A673 (cell line): ENCODE measurements at regions not wholly inside any gene's neighbourhood (a gene's known extent, or its start where the extent isn't known, plus 50 kb on each side); places are given as distances from the start of the nearest gene placed in this dataset.

Source experiments
- EZH2 ChIP-seq: fragments of 200-600 bp; sonication (generic); IDR thresholded peaks from 2 replicates; pipeline ENCODE4 v1.6.1; 2017; ENCODE audit warnings: borderline replicate concordance, low read depth, mild to moderate bottlenecking, mixed read lengths, antibody characterized with exemption, low read length; ENCODE audit not compliant: poor library complexity, severe bottlenecking
- TF ChIP-seq, protein P1 (sequence below): fragments of 300-800, 200-600 bp; sonication (generic); conservative IDR thresholded peaks from 2 replicates; pipeline ENCODE4 v1.5.1; 2017; ENCODE audit warnings: low read depth, mild to moderate bottlenecking, antibody characterized with exemption, low read length, moderate library complexity, mixed read lengths

- TF ChIP-seq, protein P1, sequence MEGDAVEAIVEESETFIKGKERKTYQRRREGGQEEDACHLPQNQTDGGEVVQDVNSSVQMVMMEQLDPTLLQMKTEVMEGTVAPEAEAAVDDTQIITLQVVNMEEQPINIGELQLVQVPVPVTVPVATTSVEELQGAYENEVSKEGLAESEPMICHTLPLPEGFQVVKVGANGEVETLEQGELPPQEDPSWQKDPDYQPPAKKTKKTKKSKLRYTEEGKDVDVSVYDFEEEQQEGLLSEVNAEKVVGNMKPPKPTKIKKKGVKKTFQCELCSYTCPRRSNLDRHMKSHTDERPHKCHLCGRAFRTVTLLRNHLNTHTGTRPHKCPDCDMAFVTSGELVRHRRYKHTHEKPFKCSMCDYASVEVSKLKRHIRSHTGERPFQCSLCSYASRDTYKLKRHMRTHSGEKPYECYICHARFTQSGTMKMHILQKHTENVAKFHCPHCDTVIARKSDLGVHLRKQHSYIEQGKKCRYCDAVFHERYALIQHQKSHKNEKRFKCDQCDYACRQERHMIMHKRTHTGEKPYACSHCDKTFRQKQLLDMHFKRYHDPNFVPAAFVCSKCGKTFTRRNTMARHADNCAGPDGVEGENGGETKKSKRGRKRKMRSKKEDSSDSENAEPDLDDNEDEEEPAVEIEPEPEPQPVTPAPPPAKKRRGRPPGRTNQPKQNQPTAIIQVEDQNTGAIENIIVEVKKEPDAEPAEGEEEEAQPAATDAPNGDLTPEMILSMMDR: peak; percentile 44; the same call in 1 of the 2 replicates
- TF ChIP-seq EZH2: no peak
Measured at GRCh38 chr4:148704291-148704690, 262.1 kb upstream of the NR3C2 start.
